Stomach (tissue), 8 donors: ENCODE measurements at regions not wholly inside any gene's neighbourhood (a gene's known extent, or its start where the extent isn't known, plus 50 kb on each side); places are given as distances from the start of the nearest gene placed in this dataset.

Experiments used
- DNase-seq, 2 donors: peaks; one replicate each; pipeline versions ENCODE4 v3.0.0 to v3.0.0-alpha.2; 2013 to 2019
- H3K27ac ChIP-seq, 5 donors: fragments of 200-600 bp in 4 of 5; sonication (generic) in 4 of 5; one replicate each; pipeline ENCODE4 v1.5.1; 2013 to 2019; ENCODE audit warnings: mild to moderate bottlenecking in 1 of 5, moderate library complexity in 1 of 5
- H3K27me3 ChIP-seq, 3 donors: fragments of 200-600 bp; sonication (generic); one replicate each; pipeline ENCODE4 v1.5.1; 2017 to 2019; ENCODE audit warnings: mixed run types in 1 of 3
- H3K36me3 ChIP-seq, 4 donors: fragments of 200-600 bp; sonication (generic); 1 replicate in 3 of 4; 2 replicates in 1 of 4; pipeline ENCODE4 v1.5.1; 2016 to 2019
- H3K4me1 ChIP-seq, 4 donors: fragments of 200-600 bp; sonication (generic); one replicate each; pipeline ENCODE4 v1.5.1; 2016 to 2019
- H3K4me3 ChIP-seq, 4 donors: fragments of 200-600 bp; sonication (generic) in 3 of 4; one replicate each; pipeline ENCODE4 v1.5.1; 2016 to 2019; ENCODE audit warnings: mild to moderate bottlenecking in 1 of 4
- H3K9me3 ChIP-seq, 4 donors: fragments of 200-600 bp; sonication (generic); one replicate each; pipeline ENCODE4 v1.5.1; 2016 to 2019
- CTCF ChIP-seq, 7 experiments: fragments of 450-650 bp in 4 of 7; fragments of 200-600 bp in 3 of 7; sonication (generic) in 3 of 7; IDR thresholded peaks; one replicate each; pipeline ENCODE4 v1.5.1; 2016 to 2019; ENCODE audit warnings: antibody characterized with exemption in 7 of 7, control low read depth in 2 of 7, mild to moderate bottlenecking in 1 of 7
- EP300 ChIP-seq: sonication (generic); formaldehyde crosslinking; IDR thresholded peaks from one replicate; pipeline ENCODE4 v1.6.1; 2017; ENCODE audit warnings: antibody characterized with exemption
- POLR2A ChIP-seq, 4 donors: fragments of 450-650 bp; IDR thresholded peaks; one replicate each; pipeline ENCODE4 v1.6.1; 2016; ENCODE audit warnings: antibody characterized with exemption in 4 of 4, control low read depth in 2 of 4, mild to moderate bottlenecking in 1 of 4, moderate library complexity in 1 of 4
- POLR2AphosphoS5 ChIP-seq, 3 donors: sonication (generic); formaldehyde crosslinking; IDR thresholded peaks; one replicate each; pipeline ENCODE4 v1.6.1; 2016; ENCODE audit warnings: antibody characterized with exemption in 3 of 3
- WGBS, 5 donors: extraction: QIAGEN DNeasy Blood & Tissue Kit in 3 of 5; methylation state at CpG; one replicate each; pipeline versions ENCODE4 v1.1.5 to v1.1.7; 2013 to 2018; 5-methylcytosine and 5-hydroxymethylcytosine counted together
- intact Hi-C: fragments of 100-400 bp; cut with DNase I; formaldehyde crosslinking; loops from one replicate; pipeline ENCODE4 v1.15.1; 2023; ENCODE audit warnings: low total_unique reads
- donor health status: healthy with polysubstance abuse.
- donor health status: Bipolar disorder and iron deficiency.
- donor health status: healthy.

- TF ChIP-seq POLR2AphosphoS5 (IDR thresholded peaks at IDR 0.05) = no peak
- TF ChIP-seq POLR2A (IDR thresholded peaks at IDR 0.05) = no peak
- TF ChIP-seq EP300 = no peak
- TF ChIP-seq CTCF (IDR thresholded peaks at IDR 0.05) = no peak
- Histone ChIP-seq H3K36me3 (no peaks in the 10 kb centered on the region), H3K9me3 (no peaks in the 10 kb centered on the region), H3K27ac (no peak overlapping the region), H3K4me3 (no peak overlapping the region), H3K4me1 (no peaks in the 10 kb centered on the region), H3K27me3 (no peaks in the 10 kb centered on the region)
- intact Hi-C loops = no loop called here
- WGBS, 5 donors = 74 to 84% (median 80%) methylated on average over 2 to 3 of the region's 3 CpGs
- DNase-seq = no peak
Observed at GRCh38 chr14:53751650-53752049, 205.0 kb downstream of the BMP4 start.

GRCh38 chr14:53748691-53749090, 207.9 kb downstream of the BMP4 start:
- H3K9me3 ChIP-seq = no peaks in the 10 kb centered on the region
- intact Hi-C loops = no loop called here
- no peaks in the 10 kb centered on the region for H3K36me3 ChIP-seq
- H3K27me3 ChIP-seq = no peaks in the 10 kb centered on the region
- no peaks in the 10 kb centered on the region for H3K4me1 ChIP-seq
- H3K4me3 ChIP-seq = no peak overlapping the region
- WGBS, 5 donors = 45 to 57% (median 53%) methylated on average over 1 of the region's 1 CpG
- no peak overlapping the region for H3K27ac ChIP-seq
- no peak for TF ChIP-seq EP300
- TF ChIP-seq POLR2A (IDR thresholded peaks at IDR 0.05) = no peak
- TF ChIP-seq CTCF (IDR thresholded peaks at IDR 0.05) = no peak
- no peak for TF ChIP-seq POLR2AphosphoS5 (IDR thresholded peaks at IDR 0.05)
- DNase-seq = no peak

- no peaks in the 10 kb centered on the region for H3K27me3 ChIP-seq
- no peaks in the 10 kb centered on the region for H3K9me3 ChIP-seq
- no peaks in the 10 kb centered on the region for H3K4me1 ChIP-seq
- intact Hi-C loops = no loop called here
- TF ChIP-seq POLR2AphosphoS5 (IDR thresholded peaks at IDR 0.05) = no peak
- no peak for TF ChIP-seq EP300
- no peak for TF ChIP-seq CTCF (IDR thresholded peaks at IDR 0.05)
- TF ChIP-seq POLR2A (IDR thresholded peaks at IDR 0.05) = no peak
- WGBS, 5 donors = 68 to 78% (median 71%) methylated on average over 1 of the region's 1 CpG
- no peak overlapping the region for H3K27ac ChIP-seq
- no peaks in the 10 kb centered on the region for H3K36me3 ChIP-seq
- no peak overlapping the region for H3K4me3 ChIP-seq
- DNase-seq = no peak
Observed at GRCh38 chr14:53744857-53745256, 211.8 kb downstream of the BMP4 start.

- TF ChIP-seq POLR2AphosphoS5 (IDR thresholded peaks at IDR 0.05) = no peak
- TF ChIP-seq CTCF (IDR thresholded peaks at IDR 0.05) = no peak
- TF ChIP-seq EP300 = no peak
- TF ChIP-seq POLR2A (IDR thresholded peaks at IDR 0.05) = no peak
- Histone ChIP-seq H3K27me3 (no peaks in the 10 kb centered on the region), H3K4me3 (no peak overlapping the region), H3K27ac (no peak overlapping the region), H3K36me3 (no peaks in the 10 kb centered on the region), H3K9me3 (no peaks in the 10 kb centered on the region), H3K4me1 (no peaks in the 10 kb centered on the region)
- WGBS, 5 donors = 77 to 89% (median 86%) methylated on average over 5 of the region's 5 CpGs
- intact Hi-C loops = no loop called here
- DNase-seq = no peak
Observed at GRCh38 chr14:53743371-53743770, 213.3 kb downstream of the BMP4 start.
